Lower leg skin (tissue), 4 donors: ENCODE measurements at regions not wholly inside any gene's neighbourhood (a gene's known extent, or its start where the extent isn't known, plus 50 kb on each side); places are given as distances from the start of the nearest gene placed in this dataset.

Experiments
- DNase-seq, 2 donors: peaks; one replicate each; pipeline ENCODE4 v3.0.0-alpha.2; 2019; ENCODE audit warnings: low spot score in 2 of 2
- H3K4me3 ChIP-seq: fragments of 200-600 bp; sonication (generic); 2 replicates; pipeline ENCODE4 v1.5.1; 2017; ENCODE audit warnings: mild to moderate bottlenecking, low read depth; ENCODE audit not compliant: poor library complexity, severe bottlenecking
- POLR2A ChIP-seq, 2 donors: fragments of 450-650 bp; IDR thresholded peaks; one replicate each; pipeline ENCODE4 v1.6.1; 2016 to 2017; ENCODE audit warnings: antibody characterized with exemption in 2 of 2, mild to moderate bottlenecking in 1 of 2, moderate library complexity in 1 of 2
- WGBS, 2 donors: methylation state at CpG; one replicate each; pipeline ENCODE4 v1.1.5; 2018; 5-methylcytosine and 5-hydroxymethylcytosine counted together
- intact Hi-C: fragments of 100-400 bp; cut with DNase I; formaldehyde crosslinking; loops from one replicate; pipeline ENCODE4 v1.15.0; 2023; ENCODE audit warnings: low total_unique reads
- TF ChIP-seq, protein P1 (sequence below), 3 donors: fragments of 450-650 bp; IDR thresholded peaks; one replicate each; pipeline ENCODE4 v1.5.1; 2016; ENCODE audit warnings: antibody characterized with exemption in 3 of 3, mild to moderate bottlenecking in 3 of 3, moderate library complexity in 2 of 3

DNA sequence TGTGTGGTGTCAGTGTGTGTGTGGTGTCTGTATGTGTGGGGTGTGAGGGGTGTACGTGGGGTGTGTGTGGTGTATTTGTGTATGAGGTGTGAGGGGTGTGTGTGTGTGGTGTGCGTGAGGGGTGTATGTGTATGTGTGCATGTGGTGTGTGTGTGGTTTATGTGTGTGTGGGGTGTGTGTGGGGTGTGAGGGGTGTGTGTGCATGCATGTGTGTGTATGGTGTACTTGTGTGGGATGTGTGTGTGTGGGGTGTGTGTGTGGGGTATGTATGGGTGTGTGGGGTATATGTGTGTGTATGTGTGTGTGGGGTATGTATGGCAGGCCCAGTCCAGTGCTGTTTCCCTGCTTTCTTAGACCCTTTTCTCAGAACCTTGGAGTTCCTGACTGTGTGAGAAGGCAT lies 83.3 kb downstream of the PTTG1 start:
- intact Hi-C loops, result loop anchor here (10.0 kb wide), 1 partner anchor 1840 kb away; no protein-coding TSS in a partner anchor
- no peak overlapping the region for H3K4me3 ChIP-seq
- no peak for TF ChIP-seq POLR2A (IDR thresholded peaks at IDR 0.05)
- TF ChIP-seq, protein P1, sequence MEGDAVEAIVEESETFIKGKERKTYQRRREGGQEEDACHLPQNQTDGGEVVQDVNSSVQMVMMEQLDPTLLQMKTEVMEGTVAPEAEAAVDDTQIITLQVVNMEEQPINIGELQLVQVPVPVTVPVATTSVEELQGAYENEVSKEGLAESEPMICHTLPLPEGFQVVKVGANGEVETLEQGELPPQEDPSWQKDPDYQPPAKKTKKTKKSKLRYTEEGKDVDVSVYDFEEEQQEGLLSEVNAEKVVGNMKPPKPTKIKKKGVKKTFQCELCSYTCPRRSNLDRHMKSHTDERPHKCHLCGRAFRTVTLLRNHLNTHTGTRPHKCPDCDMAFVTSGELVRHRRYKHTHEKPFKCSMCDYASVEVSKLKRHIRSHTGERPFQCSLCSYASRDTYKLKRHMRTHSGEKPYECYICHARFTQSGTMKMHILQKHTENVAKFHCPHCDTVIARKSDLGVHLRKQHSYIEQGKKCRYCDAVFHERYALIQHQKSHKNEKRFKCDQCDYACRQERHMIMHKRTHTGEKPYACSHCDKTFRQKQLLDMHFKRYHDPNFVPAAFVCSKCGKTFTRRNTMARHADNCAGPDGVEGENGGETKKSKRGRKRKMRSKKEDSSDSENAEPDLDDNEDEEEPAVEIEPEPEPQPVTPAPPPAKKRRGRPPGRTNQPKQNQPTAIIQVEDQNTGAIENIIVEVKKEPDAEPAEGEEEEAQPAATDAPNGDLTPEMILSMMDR (IDR thresholded peaks at IDR 0.05), result no peak
- no peak for DNase-seq
- WGBS, 2 donors, result 45 to 46% methylated on average over 2 of the region's 2 CpGs

DNA sequence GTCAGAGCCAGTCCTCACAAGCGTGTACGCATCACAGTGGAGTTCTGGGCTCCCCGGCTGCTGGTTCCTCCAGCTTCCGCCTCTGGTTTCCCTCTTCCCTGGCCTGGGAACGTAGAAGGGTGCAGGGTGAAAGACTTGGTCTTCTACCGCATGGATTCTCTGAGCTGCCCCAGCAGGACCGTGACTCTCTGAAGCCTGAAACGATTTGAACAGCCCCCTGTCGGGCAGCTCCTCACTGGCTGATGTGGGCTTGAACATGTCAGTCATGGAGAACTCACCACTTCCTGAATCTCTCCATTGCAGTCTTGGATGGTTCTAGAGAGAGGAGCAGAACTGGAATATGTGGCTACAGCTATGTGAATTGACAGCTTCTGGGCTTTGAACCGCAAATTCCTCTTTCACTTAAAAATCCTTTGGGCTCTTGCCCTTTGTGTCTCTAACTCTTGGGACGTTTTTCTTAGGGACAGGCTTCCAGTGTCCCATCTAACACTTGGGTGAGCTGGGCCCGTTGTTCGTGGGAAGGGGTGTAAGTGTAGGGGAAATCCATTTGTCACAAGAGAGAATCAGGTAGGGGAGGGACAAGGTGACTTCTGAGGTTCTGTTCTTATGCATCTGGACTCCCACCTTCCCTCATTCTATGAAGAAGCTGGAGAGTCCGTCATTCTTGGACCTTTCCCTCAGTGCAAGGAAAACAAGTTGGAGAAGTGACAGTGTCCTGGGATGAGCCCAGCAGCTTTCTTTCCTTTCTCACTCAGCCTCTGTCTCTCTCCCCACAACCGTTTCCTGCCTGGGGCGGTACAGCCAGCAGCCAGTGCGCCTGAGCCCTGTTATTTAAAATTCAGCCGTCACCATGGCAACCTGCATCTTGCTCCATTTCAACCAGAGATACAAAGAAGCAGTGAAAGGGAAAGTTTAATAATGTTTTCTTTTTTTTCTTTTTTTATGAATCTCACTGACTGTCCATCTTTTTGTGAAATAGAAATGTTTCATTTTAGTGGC lies 84.7 kb downstream of the PTTG1 start:
- TF ChIP-seq POLR2A (IDR thresholded peaks at IDR 0.05), result no peak
- TF ChIP-seq, protein P1 (IDR thresholded peaks at IDR 0.05), result no peak
- intact Hi-C loops, result loop anchor here (10.0 kb wide), 1 partner anchor 1838 kb away; no protein-coding TSS in a partner anchor
- 59 to 66% methylated on average over 18 of the region's 18 CpGs for WGBS, 2 donors
- peak in 1 of 2 donors; percentile 27 for DNase-seq
- no peak overlapping the region for H3K4me3 ChIP-seq

DNA sequence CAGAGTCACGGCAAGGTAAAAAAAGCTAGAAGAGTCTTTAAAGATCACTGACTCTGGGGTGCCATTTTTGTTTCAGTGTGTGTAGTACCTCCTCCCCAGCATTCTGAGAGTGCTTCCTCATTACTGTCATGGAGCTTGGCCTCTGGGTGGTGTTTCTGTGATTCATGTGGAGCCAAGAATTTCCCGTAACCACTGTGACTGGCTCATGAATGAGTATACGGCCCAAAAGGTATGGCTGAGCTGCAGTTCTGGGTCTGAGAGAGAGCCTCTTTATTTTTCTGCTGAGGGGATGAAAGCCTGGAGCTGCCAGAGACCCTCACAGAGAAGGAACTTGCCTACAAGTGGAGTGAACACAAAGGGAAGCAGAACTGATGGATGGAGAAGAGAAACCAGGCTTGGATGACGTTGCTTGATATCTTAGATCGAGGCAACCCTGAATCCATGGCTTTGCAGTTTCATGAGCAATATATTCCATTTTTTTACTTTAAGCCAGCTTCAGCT lies 85.6 kb downstream of the PTTG1 start:
- 45 to 60% methylated on average over 5 of the region's 5 CpGs for WGBS, 2 donors
- TF ChIP-seq, protein P1 (IDR thresholded peaks at IDR 0.05), result no peak
- TF ChIP-seq POLR2A (IDR thresholded peaks at IDR 0.05), result no peak
- intact Hi-C loops, result loop anchor here (10.0 kb wide), 1 partner anchor 1838 kb away; no protein-coding TSS in a partner anchor
- no peak overlapping the region for H3K4me3 ChIP-seq
- DNase-seq, result no peak

- 10 to 11% methylated on average over 9 of the region's 9 CpGs for WGBS, 2 donors
- intact Hi-C loops, result loop anchor here (10.0 kb wide), 1 partner anchor 1836 kb away; no protein-coding TSS in a partner anchor
- TF ChIP-seq, protein P1 (IDR thresholded peaks at IDR 0.05), result peak in 1 of 3 donors; percentile 61
- TF ChIP-seq POLR2A (IDR thresholded peaks at IDR 0.05), result no peak
- DNase-seq, result peak in 1 of 2 donors; percentile 59
- H3K4me3 ChIP-seq, result no peak overlapping the region
Observed at GRCh38 chr5:160508780-160509361, 87.2 kb downstream of the PTTG1 start.

- TF ChIP-seq, protein P1 (IDR thresholded peaks at IDR 0.05), result no peak
- no peak for TF ChIP-seq POLR2A (IDR thresholded peaks at IDR 0.05)
- 56 to 63% methylated on average over 12 of the region's 12 CpGs for WGBS, 2 donors
- intact Hi-C loops, result no loop called here
- no peak overlapping the region for H3K4me3 ChIP-seq
- no peak for DNase-seq
Observed at GRCh38 chr5:160511280-160511929, 89.8 kb downstream of the PTTG1 start.
